K562 (cell line): ENCODE measurements at regions not wholly inside any gene's neighbourhood (a gene's known extent, or its start where the extent isn't known, plus 50 kb on each side); places are given as distances from the start of the nearest gene placed in this dataset.

Source experiments
- ATAC-seq: fragments of 200-7000 bp; cut with Tn5 transposase; 3 replicates; pipeline ENCODE4 v1.9.1; 2020; ENCODE audit warnings: moderate library complexity
- BruUV-seq: library from RNA; stranded (reverse); fragments of 400-500 nt; replicated peaks from 2 replicates; lab custom pipeline; 2021; lab: Mats Ljungman, UMichigan
- CTCF ChIA-PET: fragments of 300-600 bp; formaldehyde crosslinking; extraction: SDS; loops from one replicate; lab custom pipeline; 2021; ENCODE audit warnings: low intra/inter-chr PET ratio; lab: Yijun Ruan, JAX
- POLR2A ChIA-PET: fragments of 300-600, 350-650 bp; sonication (Branson Sonifier 250); formaldehyde crosslinking; extraction: SDS; loops from one replicate; lab custom pipeline; 2021; ENCODE audit warnings: antibody characterized with exemption, inconsistent platforms; lab: Yijun Ruan, JAX
- DNase-seq, 4 experiments: peaks; one replicate each; pipeline versions ENCODE4 v3.0.0 to v3.0.0-alpha.2; 2011 to 2018; ENCODE audit warnings: low spot score in 3 of 4, mixed read lengths in 3 of 4; ENCODE audit errors: extremely low read depth in 1 of 4
- FAIRE-seq: peaks from 2 replicates; lab custom pipeline; 2011; peaks lifted over from hg19 to GRCh38; lab: Jason Lieb, UNC
- H2AFZ ChIP-seq: 2 replicates; pipeline ENCODE4 v1.6.0; 2011; ENCODE audit warnings: low read depth, low read length, control low read depth, inconsistent platforms
- H3K27ac ChIP-seq: fragments of 200-600 bp; 3 replicates; pipeline ENCODE4 v1.8.0; 2011; ENCODE audit warnings: low read depth, mild to moderate bottlenecking, control low read depth, inconsistent platforms, low read length, moderate library complexity, mixed read lengths; ENCODE audit errors: extremely low read depth
- H3K27me3 ChIP-seq, 2 experiments: fragments of 300-600 bp in 1 of 2; 2 replicates in 1 of 2; 3 replicates in 1 of 2; pipeline versions ENCODE4 v1.6.0 to v1.8.0; 2011; ENCODE audit warnings: inconsistent platforms in 2 of 2, low read length in 2 of 2, mild to moderate bottlenecking in 1 of 2, mixed read lengths in 1 of 2, moderate library complexity in 1 of 2; ENCODE audit not compliant: control insufficient read depth in 2 of 2, insufficient read depth in 2 of 2
- H3K36me3 ChIP-seq: fragments of 300-600 bp; 3 replicates; pipeline ENCODE4 v1.8.0; 2011; ENCODE audit warnings: mild to moderate bottlenecking, low read length, inconsistent platforms; ENCODE audit not compliant: control insufficient read depth, insufficient read depth
- H3K4me1 ChIP-seq, 2 experiments: fragments of 200-600 bp in 1 of 2; replicated peaks in 1 of 2; 2 replicates in 1 of 2; 3 replicates in 1 of 2; pipeline versions ENCODE4 v1.5.1 to v1.8.0; 2011; ENCODE audit warnings: inconsistent platforms in 2 of 2, low read length in 2 of 2, mild to moderate bottlenecking in 1 of 2, mixed read lengths in 1 of 2, moderate library complexity in 1 of 2; ENCODE audit not compliant: control insufficient read depth in 2 of 2, insufficient read depth in 2 of 2
- H3K4me2 ChIP-seq: 2 replicates; pipeline ENCODE4 v1.6.1; 2011; ENCODE audit warnings: low read length, control low read depth, inconsistent platforms, mixed read lengths; ENCODE audit not compliant: insufficient read depth
- H3K4me3 ChIP-seq: fragments of 200-600 bp; sonication (generic), shearing (Covaris generic); 2 replicates; pipeline ENCODE4 v1.5.1; 2016; ENCODE audit warnings: control low read depth, inconsistent platforms
- H3K79me2 ChIP-seq: fragments of 200-600 bp; 3 replicates; pipeline ENCODE4 v1.8.0; 2011; ENCODE audit warnings: low read length, inconsistent platforms; ENCODE audit not compliant: control insufficient read depth, insufficient read depth
- H3K9ac ChIP-seq, 2 experiments: 2 replicates each; pipeline versions ENCODE4 v1.6.0 to v1.6.1; 2011; ENCODE audit warnings: low read depth in 2 of 2, low read length in 2 of 2, control low read depth in 1 of 2, inconsistent platforms in 1 of 2, mild to moderate bottlenecking in 1 of 2, mixed read lengths in 1 of 2; ENCODE audit not compliant: insufficient read depth in 1 of 2
- H3K9me1 ChIP-seq: one replicate; pipeline ENCODE4 v1.6.0; 2011; ENCODE audit warnings: inconsistent platforms, mild to moderate bottlenecking, low read length, moderate library complexity; ENCODE audit not compliant: control insufficient read depth, insufficient read depth
- H3K9me3 ChIP-seq: replicated peaks from 2 replicates; pipeline ENCODE4 v1.5.1; 2011; ENCODE audit warnings: low read depth, low read length, inconsistent platforms; ENCODE audit not compliant: control insufficient read depth, insufficient read depth
- H4K20me1 ChIP-seq: replicated peaks from 2 replicates; pipeline ENCODE4 v1.6.1; 2011; ENCODE audit warnings: low read length, inconsistent platforms, mixed read lengths; ENCODE audit not compliant: control insufficient read depth, insufficient read depth
- BHLHE40 ChIP-seq: IDR thresholded peaks from 2 replicates; pipeline ENCODE4 v1.6.1; 2011; ENCODE audit warnings: low read length, improper control_type of control experiment
- CBFA2T2 ChIP-seq: fragments of 450-650 bp; conservative IDR thresholded peaks from 2 replicates; pipeline ENCODE4 v1.6.1; 2017; ENCODE audit warnings: mild to moderate bottlenecking
- FOXJ2 ChIP-seq: fragments of 200-800 bp; sonication (Bioruptor generic); IDR thresholded peaks from 2 replicates; pipeline ENCODE4 v1.6.1; 2016; ENCODE audit warnings: missing genetic modification characterization, missing compliant biosample characterization
- NCOR1 ChIP-seq: fragments of 450-650 bp; IDR thresholded peaks from 2 replicates; pipeline ENCODE4 v1.6.1; 2016; ENCODE audit warnings: mild to moderate bottlenecking, moderate library complexity
- NFIC ChIP-seq: fragments of 450-650 bp; IDR thresholded peaks from 2 replicates; pipeline ENCODE4 v1.6.1; 2017; ENCODE audit warnings: mild to moderate bottlenecking, inconsistent platforms
- PTTG1 ChIP-seq: fragments of 450-650 bp; IDR thresholded peaks from 2 replicates; pipeline ENCODE4 v1.6.1; 2016; ENCODE audit warnings: low read depth, mild to moderate bottlenecking, missing genetic modification characterization, missing compliant biosample characterization
- RAD51 ChIP-seq: fragments of 450-650 bp; IDR thresholded peaks from 2 replicates; pipeline ENCODE4 v1.7.1; 2016; ENCODE audit warnings: low read depth, mild to moderate bottlenecking, borderline replicate concordance
- SMAD2 ChIP-seq: fragments of 150-350 bp; IDR thresholded peaks from 2 replicates; pipeline ENCODE4 v1.6.1; 2014; ENCODE audit warnings: low read depth, mild to moderate bottlenecking, low read length
- TAF1 ChIP-seq: IDR thresholded peaks from 2 replicates; pipeline ENCODE4 v1.6.1; 2011; ENCODE audit warnings: mild to moderate bottlenecking, low read length, moderate library complexity; ENCODE audit not compliant: insufficient read depth, control insufficient read depth, severe bottlenecking; ENCODE audit errors: extremely low read depth
- ZNF551 ChIP-seq: fragments of 250-450 bp; sonication (Bioruptor Pico); IDR thresholded peaks from 2 replicates; pipeline ENCODE4 v1.5.0; 2021; ENCODE audit warnings: mild to moderate bottlenecking, moderate library complexity
- ZNF584 ChIP-seq: fragments of 200-800 bp; sonication (Bioruptor generic); IDR thresholded peaks from 2 replicates; pipeline ENCODE4 v1.6.1; 2016; ENCODE audit warnings: low read depth, mild to moderate bottlenecking, missing genetic modification characterization, missing compliant biosample characterization
- WGBS: fragments of 100-300 bp; shearing (Covaris generic); methylation state at CpG from one replicate; pipeline ENCODE4 v1.1.6; 2016; ENCODE audit warnings: low coverage, mixed read lengths; ENCODE audit not compliant: insufficient coverage; ENCODE audit errors: missing lambda C conversion rate; 5-methylcytosine and 5-hydroxymethylcytosine counted together
- in situ Hi-C: fragments of 300-500 bp; cut with MboI; formaldehyde crosslinking; loops from 4 replicates; pipeline ENCODE4 v1.15.0; 2018; ENCODE audit warnings: inconsistent platforms, mixed read lengths
- intact Hi-C: fragments of 100-400 bp; cut with micrococcal nuclease; formaldehyde crosslinking; loops from 2 replicates; pipeline ENCODE4 v1.14.2; 2022
- TF ChIP-seq, protein P1 (sequence below): fragments of 200-800 bp; sonication (Bioruptor generic); IDR thresholded peaks from 2 replicates; pipeline ENCODE4 v1.6.1; 2017; ENCODE audit warnings: missing genetic modification characterization, missing compliant biosample characterization
- TF ChIP-seq, protein P2 (sequence below), 2 experiments: fragments of 450-650 bp in 1 of 2; IDR thresholded peaks; 2 replicates each; pipeline ENCODE4 v1.6.1; 2011 to 2017; ENCODE audit warnings: low read depth in 2 of 2, antibody characterized with exemption in 1 of 2, borderline replicate concordance in 1 of 2, low read length in 1 of 2, mild to moderate bottlenecking in 1 of 2, mixed read lengths in 1 of 2; ENCODE audit not compliant: control insufficient read depth in 1 of 2

DNA sequence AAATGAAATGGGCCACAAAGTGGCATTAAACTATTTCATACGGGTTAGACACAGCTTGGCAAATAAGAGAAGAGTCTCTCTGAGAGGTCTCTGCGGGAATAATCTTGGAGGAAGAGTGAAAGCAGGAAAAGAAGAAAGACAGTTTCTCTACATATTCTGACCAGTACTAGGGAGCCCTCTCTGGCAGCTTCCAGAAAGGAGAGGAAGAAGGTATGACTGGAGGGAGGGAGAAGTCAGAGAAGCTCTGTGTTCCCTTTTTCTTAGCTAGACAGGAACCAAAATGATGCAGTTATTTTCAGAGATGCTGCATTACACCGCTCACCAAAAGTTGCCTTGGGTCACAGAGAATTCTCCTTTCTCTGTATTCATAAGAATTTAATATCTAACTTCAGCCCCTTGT, 382.1 kb downstream of the KCNA4 start:
- no peaks in the 10 kb centered on the region for H4K20me1 ChIP-seq
- POLR2A ChIA-PET, result no interaction called here
- TF ChIP-seq, protein P1, sequence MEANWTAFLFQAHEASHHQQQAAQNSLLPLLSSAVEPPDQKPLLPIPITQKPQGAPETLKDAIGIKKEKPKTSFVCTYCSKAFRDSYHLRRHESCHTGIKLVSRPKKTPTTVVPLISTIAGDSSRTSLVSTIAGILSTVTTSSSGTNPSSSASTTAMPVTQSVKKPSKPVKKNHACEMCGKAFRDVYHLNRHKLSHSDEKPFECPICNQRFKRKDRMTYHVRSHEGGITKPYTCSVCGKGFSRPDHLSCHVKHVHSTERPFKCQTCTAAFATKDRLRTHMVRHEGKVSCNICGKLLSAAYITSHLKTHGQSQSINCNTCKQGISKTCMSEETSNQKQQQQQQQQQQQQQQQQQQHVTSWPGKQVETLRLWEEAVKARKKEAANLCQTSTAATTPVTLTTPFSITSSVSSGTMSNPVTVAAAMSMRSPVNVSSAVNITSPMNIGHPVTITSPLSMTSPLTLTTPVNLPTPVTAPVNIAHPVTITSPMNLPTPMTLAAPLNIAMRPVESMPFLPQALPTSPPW (CRISPR knock-in tag), result no peak
- no peak for TF ChIP-seq FOXJ2
- TF ChIP-seq, all 486 proteins: peak for 0
- FAIRE-seq, result no peak
- Histone ChIP-seq H3K27me3 (no peaks in the 10 kb centered on the region), H3K27ac (no peak overlapping the region), H3K9me1 (no peaks in the 10 kb centered on the region), H3K4me3 (no peak overlapping the region), H3K9me3 (no peaks in the 10 kb centered on the region), H3K9ac (no peak overlapping the region), H3K36me3 (no peaks in the 10 kb centered on the region), H3K4me2 (no peak overlapping the region), H3K79me2 (no peaks in the 10 kb centered on the region), H3K4me1 (no peaks in the 10 kb centered on the region), H2AFZ (no peak overlapping the region)
- no peak for ATAC-seq
- in situ Hi-C loops (no loop called here), intact Hi-C loops (no loop called here)
- CTCF ChIA-PET, result no interaction called here
- no peak for DNase-seq
- BruUV-seq, result no TSS peak
- WGBS, result 0% methylated on average over 3 of the region's 3 CpGs

DNA sequence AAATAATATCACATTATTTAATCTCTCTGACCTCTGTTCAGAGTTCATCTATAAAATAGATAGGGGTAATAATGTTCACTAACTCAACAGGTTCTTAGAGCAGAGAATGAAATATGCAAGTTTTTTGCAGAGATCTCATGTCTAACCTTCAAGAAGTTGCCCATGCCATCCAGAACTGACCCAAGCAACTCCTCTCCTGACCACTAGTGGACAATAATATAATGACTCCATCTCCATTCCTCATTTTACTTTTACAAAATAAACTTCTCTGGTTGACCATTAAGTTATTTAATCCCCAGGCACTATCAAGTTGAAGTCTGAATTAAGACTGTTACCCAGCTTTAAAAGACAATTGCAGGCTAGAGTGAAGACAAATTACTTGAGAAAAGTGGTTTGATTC, 382.6 kb downstream of the KCNA4 start:
- DNase-seq, result no peak
- ATAC-seq, result no peak
- Histone ChIP-seq H3K9me3 (no peaks in the 10 kb centered on the region), H3K4me2 (no peak overlapping the region), H3K27ac (no peak overlapping the region), H3K9ac (no peak overlapping the region), H3K9me1 (no peaks in the 10 kb centered on the region), H3K27me3 (no peaks in the 10 kb centered on the region), H3K36me3 (no peaks in the 10 kb centered on the region), H3K4me1 (no peaks in the 10 kb centered on the region), H3K79me2 (no peaks in the 10 kb centered on the region), H2AFZ (no peak overlapping the region), H3K4me3 (no peak overlapping the region), H4K20me1 (no peaks in the 10 kb centered on the region)
- ChIA-PET POLR2A (no interaction called here), CTCF (no interaction called here)
- intact Hi-C loops (no loop called here), in situ Hi-C loops (no loop called here)
- TF ChIP-seq SMAD2 (no peak), ZNF584 (CRISPR knock-in tag) (no peak), NCOR1 (no peak), RAD51 (no peak), TAF1 (no peak), CBFA2T2 (no peak), PTTG1 (tag) (no peak), NFIC (no peak), ZNF551 (CRISPR knock-in tag) (no peak), BHLHE40 (no peak)
- TF ChIP-seq, protein P2, sequence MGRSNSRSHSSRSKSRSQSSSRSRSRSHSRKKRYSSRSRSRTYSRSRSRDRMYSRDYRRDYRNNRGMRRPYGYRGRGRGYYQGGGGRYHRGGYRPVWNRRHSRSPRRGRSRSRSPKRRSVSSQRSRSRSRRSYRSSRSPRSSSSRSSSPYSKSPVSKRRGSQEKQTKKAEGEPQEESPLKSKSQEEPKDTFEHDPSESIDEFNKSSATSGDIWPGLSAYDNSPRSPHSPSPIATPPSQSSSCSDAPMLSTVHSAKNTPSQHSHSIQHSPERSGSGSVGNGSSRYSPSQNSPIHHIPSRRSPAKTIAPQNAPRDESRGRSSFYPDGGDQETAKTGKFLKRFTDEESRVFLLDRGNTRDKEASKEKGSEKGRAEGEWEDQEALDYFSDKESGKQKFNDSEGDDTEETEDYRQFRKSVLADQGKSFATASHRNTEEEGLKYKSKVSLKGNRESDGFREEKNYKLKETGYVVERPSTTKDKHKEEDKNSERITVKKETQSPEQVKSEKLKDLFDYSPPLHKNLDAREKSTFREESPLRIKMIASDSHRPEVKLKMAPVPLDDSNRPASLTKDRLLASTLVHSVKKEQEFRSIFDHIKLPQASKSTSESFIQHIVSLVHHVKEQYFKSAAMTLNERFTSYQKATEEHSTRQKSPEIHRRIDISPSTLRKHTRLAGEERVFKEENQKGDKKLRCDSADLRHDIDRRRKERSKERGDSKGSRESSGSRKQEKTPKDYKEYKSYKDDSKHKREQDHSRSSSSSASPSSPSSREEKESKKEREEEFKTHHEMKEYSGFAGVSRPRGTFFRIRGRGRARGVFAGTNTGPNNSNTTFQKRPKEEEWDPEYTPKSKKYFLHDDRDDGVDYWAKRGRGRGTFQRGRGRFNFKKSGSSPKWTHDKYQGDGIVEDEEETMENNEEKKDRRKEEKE (IDR thresholded peaks at IDR 0.05; ENCODE audit: borderline replicate concordance in 1 of 2, control insufficient read depth in 1 of 2, low read depth in 2 of 2, low read length in 1 of 2), result no peak
- FAIRE-seq, result no peak
- BruUV-seq, result no TSS peak
